SK-N-SH treated with all-trans-retinoic acid at 6 μM for 48 hours (cell line): ENCODE measurements at regions not wholly inside any gene's neighbourhood (a gene's known extent, or its start where the extent isn't known, plus 50 kb on each side); places are given as distances from the start of the nearest gene placed in this dataset.

Experiments used
- ATAC-seq: fragments of 200-7000 bp; cut with Tn5 transposase; 3 replicates; pipeline ENCODE4 v1.9.1; 2020; ENCODE audit warnings: mild to moderate bottlenecking, moderate library complexity
- BACH2 ChIP-seq: fragments of 250-450 bp; sonication (Bioruptor Pico); IDR thresholded peaks from 2 replicates; pipeline ENCODE4 v1.9.0; 2021; ENCODE audit warnings: mild to moderate bottlenecking, borderline replicate concordance
- CSDC2 ChIP-seq: fragments of 250-450 bp; sonication (Bioruptor Pico); IDR thresholded peaks from 2 replicates; pipeline ENCODE4 v1.5.0; 2020; ENCODE audit warnings: mild to moderate bottlenecking, moderate library complexity
- CSRNP3 ChIP-seq: fragments of 250-450 bp; sonication (Bioruptor Pico); IDR thresholded peaks from 2 replicates; pipeline ENCODE4 v1.5.1; 2021; ENCODE audit warnings: mild to moderate bottlenecking, moderate library complexity
- ESRRG ChIP-seq: fragments of 250-450 bp; sonication (Bioruptor Pico); IDR thresholded peaks from 2 replicates; pipeline ENCODE4 v1.6.1; 2021; ENCODE audit warnings: mild to moderate bottlenecking
- GLIS3 ChIP-seq: fragments of 250-450 bp; sonication (Bioruptor Pico); IDR thresholded peaks from 2 replicates; pipeline ENCODE4 v1.5.0; 2020; ENCODE audit warnings: mild to moderate bottlenecking, moderate library complexity
- OSR1 ChIP-seq: fragments of 250-450 bp; sonication (Bioruptor Pico); IDR thresholded peaks from 2 replicates; pipeline ENCODE4 v1.8.0; 2022; ENCODE audit warnings: moderate library complexity, mild to moderate bottlenecking, inconsistent platforms
- POU6F1 ChIP-seq: fragments of 250-450 bp; sonication (Bioruptor Pico); IDR thresholded peaks from 2 replicates; pipeline ENCODE4 v1.8.0; 2021; ENCODE audit warnings: low read depth, mild to moderate bottlenecking, moderate library complexity, borderline replicate concordance
- PPARA ChIP-seq: fragments of 250-450 bp; sonication (Bioruptor Pico); IDR thresholded peaks from 2 replicates; pipeline ENCODE4 v1.5.0; 2020; ENCODE audit warnings: mild to moderate bottlenecking, borderline replicate concordance
- RARB ChIP-seq: fragments of 250-450 bp; sonication (Bioruptor Pico); IDR thresholded peaks from 2 replicates; pipeline ENCODE4 v1.8.0; 2021; ENCODE audit warnings: mild to moderate bottlenecking, moderate library complexity
- SNAI2 ChIP-seq: fragments of 250-450 bp; sonication (Bioruptor Pico); IDR thresholded peaks from 2 replicates; pipeline ENCODE4 v1.5.0; 2020; ENCODE audit warnings: mild to moderate bottlenecking, moderate library complexity
- TCF4 ChIP-seq: fragments of 250-450 bp; sonication (Bioruptor Pico); IDR thresholded peaks from 2 replicates; pipeline ENCODE4 v1.8.0; 2021; ENCODE audit warnings: mild to moderate bottlenecking, moderate library complexity, borderline replicate concordance
- TOX ChIP-seq: fragments of 250-450 bp; sonication (Bioruptor Pico); IDR thresholded peaks from 2 replicates; pipeline ENCODE4 v1.8.0; 2021; ENCODE audit warnings: mild to moderate bottlenecking, moderate library complexity, borderline replicate concordance
- TSHZ2 ChIP-seq: fragments of 250-450 bp; sonication (Bioruptor Pico); IDR thresholded peaks from 2 replicates; pipeline ENCODE4 v1.5.0; 2020; ENCODE audit warnings: mild to moderate bottlenecking, moderate library complexity
- ZC3H10 ChIP-seq: fragments of 250-450 bp; sonication (Bioruptor Pico); IDR thresholded peaks from 2 replicates; pipeline ENCODE4 v1.5.1; 2021; ENCODE audit warnings: mild to moderate bottlenecking, moderate library complexity
- ZFP30 ChIP-seq: fragments of 450-650 bp; formaldehyde crosslinking; IDR thresholded peaks from 2 replicates; pipeline ENCODE4 v1.5.0; 2022; ENCODE audit warnings: mild to moderate bottlenecking, moderate library complexity
- ZNF565 ChIP-seq: fragments of 450-650 bp; formaldehyde crosslinking; conservative IDR thresholded peaks from 2 replicates; pipeline ENCODE4 v1.5.0; 2020; ENCODE audit warnings: low read depth, mild to moderate bottlenecking, moderate library complexity
- ZNF70 ChIP-seq: fragments of 450-650 bp; formaldehyde crosslinking; IDR thresholded peaks from 2 replicates; pipeline ENCODE4 v1.5.0; 2020; ENCODE audit warnings: mild to moderate bottlenecking, moderate library complexity
- ZNF8 ChIP-seq: fragments of 450-650 bp; formaldehyde crosslinking; IDR thresholded peaks from 2 replicates; pipeline ENCODE4 v1.5.0; 2020; ENCODE audit warnings: mild to moderate bottlenecking, moderate library complexity
- TF ChIP-seq, protein P1 (sequence below): fragments of 250-450 bp; sonication (Bioruptor Pico); IDR thresholded peaks from 2 replicates; pipeline ENCODE4 v1.5.1; 2020; ENCODE audit warnings: low read depth, mild to moderate bottlenecking, moderate library complexity
- TF ChIP-seq, protein P2 (sequence below): fragments of 250-450 bp; sonication (Bioruptor Pico); IDR thresholded peaks from 2 replicates; pipeline ENCODE4 v1.8.0; 2020; ENCODE audit warnings: mild to moderate bottlenecking, moderate library complexity, borderline replicate concordance

- no peak for TF ChIP-seq ZC3H10
- TF ChIP-seq CSRNP3 (CRISPR knock-in tag): no peak
- TF ChIP-seq PPARA (CRISPR knock-in tag): no peak
- no peak for TF ChIP-seq GLIS3 (CRISPR knock-in tag)
- no peak for TF ChIP-seq ZNF8 (CRISPR knock-in tag)
Measured at GRCh38 chr5:82820188-82820587, 257.0 kb downstream of the TMEM167A start.

DNA sequence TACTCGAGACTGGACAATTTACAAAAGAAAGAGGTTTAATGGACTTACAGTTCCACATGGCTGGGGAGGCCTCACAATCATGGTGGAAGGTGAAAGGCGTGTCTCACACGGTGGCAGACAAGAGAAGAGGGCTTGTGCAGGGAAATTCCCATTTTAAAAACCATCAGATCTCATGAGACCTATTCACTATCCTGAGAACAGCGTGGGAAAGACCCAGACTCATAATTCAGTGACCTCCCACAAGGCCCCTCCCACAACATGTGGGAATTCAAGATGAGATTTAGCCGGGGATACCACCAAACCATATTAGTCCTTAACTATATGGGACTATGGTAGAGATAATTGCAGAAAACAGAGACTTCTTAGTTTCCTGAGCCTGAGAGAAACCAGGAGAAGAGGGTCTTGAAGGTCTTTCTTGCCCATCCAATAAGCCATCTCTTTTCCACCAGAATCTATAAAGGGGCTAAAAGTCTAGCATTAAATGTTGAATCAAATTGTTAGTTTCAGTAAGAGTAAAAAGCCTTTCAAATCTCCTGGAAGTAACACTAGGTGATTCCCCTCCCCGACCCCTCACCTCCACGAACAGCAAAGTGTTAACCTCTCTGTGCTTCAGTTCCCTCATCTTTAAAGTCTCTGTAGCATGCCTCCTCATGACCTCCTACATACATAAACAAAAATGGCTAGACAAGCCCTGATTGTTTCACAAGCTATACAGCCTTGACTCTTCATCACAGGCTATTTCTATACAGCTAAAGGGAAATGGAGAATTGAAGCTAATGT lies 259.1 kb downstream of the TMEM167A start:
- TF ChIP-seq POU6F1 (CRISPR knock-in tag) (no peak), PPARA (CRISPR knock-in tag) (no peak), ZNF565 (CRISPR knock-in tag) (no peak), CSDC2 (no peak)
- TF ChIP-seq, protein P1, sequence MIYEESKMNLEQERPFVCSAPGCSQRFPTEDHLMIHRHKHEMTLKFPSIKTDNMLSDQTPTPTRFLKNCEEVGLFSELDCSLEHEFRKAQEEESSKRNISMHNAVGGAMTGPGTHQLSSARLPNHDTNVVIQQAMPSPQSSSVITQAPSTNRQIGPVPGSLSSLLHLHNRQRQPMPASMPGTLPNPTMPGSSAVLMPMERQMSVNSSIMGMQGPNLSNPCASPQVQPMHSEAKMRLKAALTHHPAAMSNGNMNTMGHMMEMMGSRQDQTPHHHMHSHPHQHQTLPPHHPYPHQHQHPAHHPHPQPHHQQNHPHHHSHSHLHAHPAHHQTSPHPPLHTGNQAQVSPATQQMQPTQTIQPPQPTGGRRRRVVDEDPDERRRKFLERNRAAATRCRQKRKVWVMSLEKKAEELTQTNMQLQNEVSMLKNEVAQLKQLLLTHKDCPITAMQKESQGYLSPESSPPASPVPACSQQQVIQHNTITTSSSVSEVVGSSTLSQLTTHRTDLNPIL: no peak
- no peak for ATAC-seq

More at GRCh38 chr5:82820188-82820587, 257.0 kb downstream of the TMEM167A start:
- ATAC-seq: no peak

- no peak for TF ChIP-seq PPARA (CRISPR knock-in tag)
- no peak for TF ChIP-seq TSHZ2 (CRISPR knock-in tag)
- TF ChIP-seq CSRNP3 (CRISPR knock-in tag): no peak
- no peak for TF ChIP-seq SNAI2 (CRISPR knock-in tag)
- no peak for TF ChIP-seq OSR1 (CRISPR knock-in tag)
- TF ChIP-seq ZNF70: no peak
- no peak for TF ChIP-seq RARB (CRISPR knock-in tag)
- TF ChIP-seq ZNF8 (CRISPR knock-in tag): no peak
- no peak for TF ChIP-seq ESRRG
- TF ChIP-seq POU6F1 (CRISPR knock-in tag): no peak
- TF ChIP-seq TCF4 (CRISPR knock-in tag): no peak
- TF ChIP-seq TOX (CRISPR knock-in tag): no peak
- no peak for TF ChIP-seq ZFP30
- TF ChIP-seq ZNF565 (CRISPR knock-in tag): no peak
- TF ChIP-seq BACH2 (CRISPR knock-in tag): no peak
- TF ChIP-seq, protein P1: no peak
- TF ChIP-seq, protein P2, sequence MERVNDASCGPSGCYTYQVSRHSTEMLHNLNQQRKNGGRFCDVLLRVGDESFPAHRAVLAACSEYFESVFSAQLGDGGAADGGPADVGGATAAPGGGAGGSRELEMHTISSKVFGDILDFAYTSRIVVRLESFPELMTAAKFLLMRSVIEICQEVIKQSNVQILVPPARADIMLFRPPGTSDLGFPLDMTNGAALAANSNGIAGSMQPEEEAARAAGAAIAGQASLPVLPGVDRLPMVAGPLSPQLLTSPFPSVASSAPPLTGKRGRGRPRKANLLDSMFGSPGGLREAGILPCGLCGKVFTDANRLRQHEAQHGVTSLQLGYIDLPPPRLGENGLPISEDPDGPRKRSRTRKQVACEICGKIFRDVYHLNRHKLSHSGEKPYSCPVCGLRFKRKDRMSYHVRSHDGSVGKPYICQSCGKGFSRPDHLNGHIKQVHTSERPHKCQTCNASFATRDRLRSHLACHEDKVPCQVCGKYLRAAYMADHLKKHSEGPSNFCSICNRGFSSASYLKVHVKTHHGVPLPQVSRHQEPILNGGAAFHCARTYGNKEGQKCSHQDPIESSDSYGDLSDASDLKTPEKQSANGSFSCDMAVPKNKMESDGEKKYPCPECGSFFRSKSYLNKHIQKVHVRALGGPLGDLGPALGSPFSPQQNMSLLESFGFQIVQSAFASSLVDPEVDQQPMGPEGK: no peak
- TF ChIP-seq, all 23 proteins: peak for 0
- no peak for ATAC-seq
Measured at GRCh38 chr5:82816926-82817325, 260.3 kb downstream of the TMEM167A start.
